GM19452 (cell line): ENCODE measurements at regions not wholly inside any gene's neighbourhood (a gene's known extent, or its start where the extent isn't known, plus 50 kb on each side); places are given as distances from the start of the nearest gene placed in this dataset.
"Not testable (repeated sequence)": the region's sequence is repeated elsewhere in the genome, so short reads cannot be mapped to it uniquely, and the experiment has no call there.

Experiments used
- ATAC-seq: cut with Tn5 transposase; IDR thresholded peaks from one replicate; pipeline ENCODE4 v1.9.1; 2021; ENCODE audit not compliant: unreplicated experiment

- ATAC-seq = no peak
These were observed 141.7 kb upstream of the PFKP start for GRCh38 chr10:2925631-2926030.

- no peak for ATAC-seq
These were observed 142.9 kb upstream of the PFKP start for GRCh38 chr10:2924431-2924830.

- no peak for ATAC-seq
These were observed 145.2 kb upstream of the PFKP start for GRCh38 chr10:2921956-2922680.

- no peak for ATAC-seq
These were observed 146.7 kb upstream of the PFKP start for GRCh38 chr10:2920637-2921036.

GRCh38 chr10:2920168-2920567, 147.2 kb upstream of the PFKP start:
- no peak for ATAC-seq

GRCh38 chr10:2919016-2919415, 148.3 kb upstream of the PFKP start:
- no peak for ATAC-seq

GRCh38 chr10:2918489-2918888, 148.9 kb upstream of the PFKP start:
- no peak for ATAC-seq

- ATAC-seq = no peak
These were observed 149.4 kb upstream of the PFKP start for GRCh38 chr10:2917926-2918325.

GRCh38 chr10:2915412-2915811, 151.9 kb upstream of the PFKP start:
- ATAC-seq = no peak

GRCh38 chr10:2914741-2915140, 152.6 kb upstream of the PFKP start:
- ATAC-seq = no peak

- ATAC-seq = no peak
These were observed 153.9 kb upstream of the PFKP start for GRCh38 chr10:2913474-2913873.

GRCh38 chr10:2910656-2911055, 156.7 kb upstream of the PFKP start:
- no peak for ATAC-seq

- ATAC-seq = no peak
These were observed 157.4 kb upstream of the PFKP start for GRCh38 chr10:2909921-2910320.

- ATAC-seq = no peak
These were observed 158.3 kb upstream of the PFKP start for GRCh38 chr10:2908851-2909630.

- ATAC-seq = no peak
These were observed 160.4 kb upstream of the PFKP start for GRCh38 chr10:2906974-2907373.

GRCh38 chr10:2905851-2906250, 161.5 kb upstream of the PFKP start:
- no peak for ATAC-seq

- no peak for ATAC-seq
These were observed 166.8 kb upstream of the PFKP start for GRCh38 chr10:2900530-2900929.

GRCh38 chr10:2899246-2899951, 167.9 kb upstream of the PFKP start:
- ATAC-seq = no peak

- ATAC-seq = no peak
These were observed 168.9 kb upstream of the PFKP start for GRCh38 chr10:2898509-2898860.

- no peak for ATAC-seq
These were observed 169.5 kb upstream of the PFKP start for GRCh38 chr10:2897619-2898508.

GRCh38 chr10:2896334-2896733, 171.0 kb upstream of the PFKP start:
- not testable (repeated sequence) for ATAC-seq
